IMR-90 (cell line): ENCODE measurements at regions not wholly inside any gene's neighbourhood (a gene's known extent, or its start where the extent isn't known, plus 50 kb on each side); places are given as distances from the start of the nearest gene placed in this dataset.

Experiments
- ATAC-seq: fragments of 200-7000 bp; cut with Tn5 transposase; 2 replicates; pipeline ENCODE4 v1.9.1; 2020; ENCODE audit warnings: low read depth, mild to moderate bottlenecking, moderate library complexity
- BruUV-seq: library from RNA; stranded (reverse); fragments of 400-500 nt; replicated peaks from 2 replicates; lab custom pipeline; 2021; lab: Mats Ljungman, UMichigan
- CTCF ChIA-PET: fragments of 300-600 bp; formaldehyde crosslinking; extraction: SDS; loops from one replicate; lab custom pipeline; 2021; ENCODE audit warnings: antibody characterized with exemption; lab: Yijun Ruan, JAX
- POLR2A ChIA-PET: fragments of 300-600 bp; sonication (Branson Sonifier 250); formaldehyde crosslinking; loops from one replicate; lab custom pipeline; 2022; ENCODE audit warnings: antibody characterized with exemption; ENCODE audit not compliant: unreplicated experiment; lab: Charles Lee
- DNase-seq: peaks from one replicate; pipeline ENCODE4 v3.0.0; 2013
- H2AFZ ChIP-seq: replicated peaks from 2 replicates; pipeline ENCODE3; 2013; ENCODE audit warnings: low read length, mild to moderate bottlenecking; ENCODE audit not compliant: poor library complexity
- H2AK5ac ChIP-seq: 2 replicates; pipeline ENCODE4 v1.6.1; 2013; ENCODE audit warnings: low read depth, low read length, inconsistent platforms
- H2AK9ac ChIP-seq: replicated peaks from 2 replicates; pipeline ENCODE3; 2013; ENCODE audit warnings: mild to moderate bottlenecking, low read depth, low read length, moderate library complexity; ENCODE audit not compliant: poor library complexity
- H2BK120ac ChIP-seq: 2 replicates; pipeline ENCODE4 v1.6.1; 2013; ENCODE audit warnings: low read depth, low read length, inconsistent platforms
- H2BK15ac ChIP-seq: 3 replicates; pipeline ENCODE4 v1.6.1; 2013; ENCODE audit warnings: low read depth, low read length, inconsistent platforms
- H2BK20ac ChIP-seq: 2 replicates; pipeline ENCODE4 v1.6.1; 2013; ENCODE audit warnings: low read depth, mild to moderate bottlenecking, inconsistent platforms, low read length, moderate library complexity
- H2BK5ac ChIP-seq: 2 replicates; pipeline ENCODE4 v1.6.1; 2013; ENCODE audit warnings: mild to moderate bottlenecking, low read depth, low read length, inconsistent platforms; ENCODE audit not compliant: poor library complexity, severe bottlenecking
- H3K14ac ChIP-seq: replicated peaks from 2 replicates; pipeline ENCODE4 v1.6.1; 2013; ENCODE audit warnings: low read depth, low read length, inconsistent platforms
- H3K18ac ChIP-seq: 2 replicates; pipeline ENCODE4 v1.6.1; 2013; ENCODE audit warnings: low read depth, low read length, control low read depth
- H3K23ac ChIP-seq: 2 replicates; pipeline ENCODE4 v1.6.1; 2013; ENCODE audit warnings: low read depth, low read length, inconsistent platforms
- H3K27ac ChIP-seq: 2 replicates; pipeline ENCODE4 v1.5.1; 2013; ENCODE audit warnings: mild to moderate bottlenecking, control low read depth, low read length; ENCODE audit not compliant: insufficient read depth
- H3K27me3 ChIP-seq: 2 replicates; pipeline ENCODE4 v1.6.1; 2013; ENCODE audit warnings: low read length; ENCODE audit not compliant: control insufficient read depth, insufficient read depth
- H3K36me3 ChIP-seq: 2 replicates; pipeline ENCODE4 v1.6.1; 2013; ENCODE audit warnings: low read length, mixed read lengths; ENCODE audit not compliant: control insufficient read depth, insufficient read depth
- H3K4ac ChIP-seq: 2 replicates; pipeline ENCODE4 v1.6.1; 2013; ENCODE audit warnings: low read depth, low read length, inconsistent platforms
- H3K4me1 ChIP-seq: 2 replicates; pipeline ENCODE4 v1.6.1; 2013; ENCODE audit warnings: low read length, mixed read lengths; ENCODE audit not compliant: control insufficient read depth, insufficient read depth
- H3K4me2 ChIP-seq: 2 replicates; pipeline ENCODE4 v1.6.1; 2013; ENCODE audit warnings: low read depth, mild to moderate bottlenecking, control low read depth, low read length, moderate library complexity
- H3K4me3 ChIP-seq: 2 replicates; pipeline ENCODE4 v1.5.1; 2013; ENCODE audit warnings: low read depth, mild to moderate bottlenecking, control low read depth, low read length, moderate library complexity; ENCODE audit not compliant: insufficient read depth
- H3K56ac ChIP-seq: 2 replicates; pipeline ENCODE4 v1.6.1; 2013; ENCODE audit warnings: low read length, inconsistent platforms; ENCODE audit not compliant: insufficient read depth; ENCODE audit errors: extremely low read depth
- H3K79me1 ChIP-seq, 2 experiments: 2 replicates each; pipeline ENCODE4 v1.6.1; 2013; ENCODE audit warnings: low read length in 2 of 2, inconsistent platforms in 1 of 2, low read depth in 1 of 2
- H3K9ac ChIP-seq: 2 replicates; pipeline ENCODE4 v1.6.1; 2013; ENCODE audit warnings: low read depth, low read length, control low read depth
- H3K9me1 ChIP-seq: 2 replicates; pipeline ENCODE4 v1.6.1; 2013; ENCODE audit warnings: low read length, inconsistent platforms; ENCODE audit not compliant: insufficient read depth
- H3K9me3 ChIP-seq: 2 replicates; pipeline ENCODE4 v1.6.1; 2013; ENCODE audit warnings: low read length; ENCODE audit not compliant: control insufficient read depth, insufficient read depth
- H4K20me1 ChIP-seq: 2 replicates; pipeline ENCODE4 v1.6.1; 2013; ENCODE audit warnings: low read length, inconsistent platforms; ENCODE audit not compliant: insufficient read depth
- H4K5ac ChIP-seq: 2 replicates; pipeline ENCODE4 v1.6.1; 2013; ENCODE audit warnings: mild to moderate bottlenecking, low read depth, low read length, control low read depth
- H4K8ac ChIP-seq, 2 experiments: 2 replicates each; pipeline ENCODE4 v1.6.1; 2013; ENCODE audit warnings: low read depth in 2 of 2, low read length in 2 of 2, control low read depth in 1 of 2, inconsistent platforms in 1 of 2
- H4K91ac ChIP-seq: 2 replicates; pipeline ENCODE4 v1.6.1; 2013; ENCODE audit warnings: low read depth, low read length, inconsistent platforms; ENCODE audit not compliant: insufficient read depth
- BHLHE40 ChIP-seq: fragments of 150-350 bp; IDR thresholded peaks from 2 replicates; pipeline ENCODE4 v1.6.1; 2016; ENCODE audit warnings: mild to moderate bottlenecking, low read depth, low read length
- CEBPB ChIP-seq: IDR thresholded peaks from 2 replicates; pipeline ENCODE4 v1.6.1; 2012; ENCODE audit warnings: low read depth, low read length, improper control_type of control experiment
- CHD1 ChIP-seq: IDR thresholded peaks from 2 replicates; pipeline ENCODE4 v1.6.1; 2012; ENCODE audit warnings: low read depth, low read length, improper control_type of control experiment
- CTCF ChIP-seq: conservative IDR thresholded peaks from 2 replicates; pipeline ENCODE4 v1.5.1; 2012; ENCODE audit warnings: mild to moderate bottlenecking, low read depth, low read length, improper control_type of control experiment
- ELK1 ChIP-seq: fragments of 150-350 bp; IDR thresholded peaks from 2 replicates; pipeline ENCODE4 v1.6.1; 2016; ENCODE audit warnings: low read depth, mild to moderate bottlenecking, low read length, moderate library complexity, borderline replicate concordance
- FOS ChIP-seq: fragments of 150-350 bp; IDR thresholded peaks from 2 replicates; pipeline ENCODE4 v1.6.1; 2016; ENCODE audit warnings: low read depth, low read length
- MAFK ChIP-seq: IDR thresholded peaks from 2 replicates; pipeline ENCODE4 v1.6.1; 2012; ENCODE audit warnings: low read depth, low read length, improper control_type of control experiment
- MAZ ChIP-seq: IDR thresholded peaks from 2 replicates; pipeline ENCODE4 v1.6.1; 2012; ENCODE audit warnings: low read depth, mild to moderate bottlenecking, low read length, improper control_type of control experiment, moderate library complexity, borderline replicate concordance
- MXI1 ChIP-seq: IDR thresholded peaks from 2 replicates; pipeline ENCODE4 v1.6.1; 2012; ENCODE audit warnings: low read depth, mild to moderate bottlenecking, low read length, moderate library complexity, borderline replicate concordance
- NFE2L2 ChIP-seq: fragments of 150-350 bp; IDR thresholded peaks from 2 replicates; pipeline ENCODE4 v1.6.1; 2016; ENCODE audit warnings: low read depth, mild to moderate bottlenecking, low read length
- POLR2A ChIP-seq: IDR thresholded peaks from 2 replicates; pipeline ENCODE4 v1.6.1; 2012; ENCODE audit warnings: mild to moderate bottlenecking, low read depth, low read length
- RAD21 ChIP-seq: IDR thresholded peaks from 2 replicates; pipeline ENCODE4 v1.6.1; 2012; ENCODE audit warnings: low read length, improper control_type of control experiment
- RCOR1 ChIP-seq: IDR thresholded peaks from 2 replicates; pipeline ENCODE4 v1.6.1; 2012; ENCODE audit warnings: mild to moderate bottlenecking, low read length, improper control_type of control experiment; ENCODE audit not compliant: insufficient replicate concordance
- RFX5 ChIP-seq: IDR thresholded peaks from 2 replicates; pipeline ENCODE4 v1.8.0; 2012; ENCODE audit warnings: low read depth, mild to moderate bottlenecking, low read length, moderate library complexity
- SMC3 ChIP-seq: fragments of 150-350 bp; IDR thresholded peaks from 2 replicates; pipeline ENCODE4 v1.6.1; 2016; ENCODE audit warnings: low read depth, mild to moderate bottlenecking, antibody characterized with exemption, low read length, moderate library complexity
- WGBS, 2 experiments: methylation state at CpG; one replicate each; pipeline versions ENCODE4 v1.1.5 to v1.1.7; 2013; ENCODE audit warnings: missing lambda C conversion rate in 2 of 2; ENCODE audit not compliant: insufficient read length in 1 of 2; ENCODE audit errors: extremely low coverage in 2 of 2; 5-methylcytosine and 5-hydroxymethylcytosine counted together
- dilution Hi-C: fragments of 300-500 bp; cut with HindIII; formaldehyde crosslinking; loops from one replicate; pipeline ENCODE4 v1.14.3; 2018; ENCODE audit warnings: low sequenced_read_pairs; ENCODE audit not compliant: unreplicated experiment
- in situ Hi-C: fragments of 300-500 bp; cut with MboI; formaldehyde crosslinking; loops from 3 replicates; pipeline ENCODE4 v1.14.3; 2019; ENCODE audit warnings: low sequenced_read_pairs, inconsistent platforms, mixed read lengths
- intact Hi-C: fragments of 100-400 bp; cut with micrococcal nuclease; formaldehyde crosslinking; loops from 2 replicates; pipeline ENCODE4 v1.10.0; 2022
- TF ChIP-seq, protein P1 (sequence below): fragments of 150-350 bp; IDR thresholded peaks from 2 replicates; pipeline ENCODE4 v1.6.1; 2017; ENCODE audit warnings: mild to moderate bottlenecking, antibody characterized with exemption, low read length, low read depth

- no peak overlapping the region for H3K56ac ChIP-seq
- in situ Hi-C loops = no loop called here
- no peak overlapping the region for H2AK9ac ChIP-seq
- no peak overlapping the region for H3K4me2 ChIP-seq
- no peak overlapping the region for H3K4ac ChIP-seq
- H3K14ac ChIP-seq = no peak overlapping the region
- no CpG with 5 or more reads among the region's 1 CpG for WGBS, 2 experiments
- no peaks in the 10 kb centered on the region for H3K79me1 ChIP-seq
- H2BK120ac ChIP-seq = no peak overlapping the region
- H3K36me3 ChIP-seq = no peaks in the 10 kb centered on the region
- ChIA-PET POLR2A (no interaction called here), CTCF (no interaction called here)
- H4K5ac ChIP-seq = no peak overlapping the region
- intact Hi-C loops = no loop called here
- H3K9ac ChIP-seq = no peak overlapping the region
- no peak overlapping the region for H2BK5ac ChIP-seq
- TF ChIP-seq MAZ (no peak), MXI1 (no peak), CTCF (no peak), RCOR1 (no peak), POLR2A (no peak), RFX5 (no peak), BHLHE40 (no peak), SMC3 (no peak), ELK1 (no peak), CEBPB (no peak), MAFK (no peak), RAD21 (no peak), CHD1 (no peak), NFE2L2 (no peak), FOS (no peak)
- TF ChIP-seq, protein P1, sequence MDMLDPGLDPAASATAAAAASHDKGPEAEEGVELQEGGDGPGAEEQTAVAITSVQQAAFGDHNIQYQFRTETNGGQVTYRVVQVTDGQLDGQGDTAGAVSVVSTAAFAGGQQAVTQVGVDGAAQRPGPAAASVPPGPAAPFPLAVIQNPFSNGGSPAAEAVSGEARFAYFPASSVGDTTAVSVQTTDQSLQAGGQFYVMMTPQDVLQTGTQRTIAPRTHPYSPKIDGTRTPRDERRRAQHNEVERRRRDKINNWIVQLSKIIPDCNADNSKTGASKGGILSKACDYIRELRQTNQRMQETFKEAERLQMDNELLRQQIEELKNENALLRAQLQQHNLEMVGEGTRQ = no peak
- H3K4me3 ChIP-seq = no peak overlapping the region
- H2BK20ac ChIP-seq = no peak overlapping the region
- no peak overlapping the region for H2BK15ac ChIP-seq
- ATAC-seq (no peak), DNase-seq (no peak)
- no peak overlapping the region for H4K91ac ChIP-seq
- no peak overlapping the region for H2AK5ac ChIP-seq
- no peak overlapping the region for H3K27ac ChIP-seq
- H4K20me1 ChIP-seq = no peaks in the 10 kb centered on the region
- no peak overlapping the region for H2AFZ ChIP-seq
- H3K23ac ChIP-seq = no peak overlapping the region
- dilution Hi-C loops = no loop called here
- H3K9me3 ChIP-seq = peaks cover 6% of the 10 kb centered on the region; the same call in 1 of the 2 replicates
- H3K9me1 ChIP-seq = no peaks in the 10 kb centered on the region
- H3K27me3 ChIP-seq = no peaks in the 10 kb centered on the region
- no peak overlapping the region for H3K18ac ChIP-seq
- H3K4me1 ChIP-seq = no peaks in the 10 kb centered on the region
- H4K8ac ChIP-seq = no peak overlapping the region
- BruUV-seq = no TSS peak
Observed at GRCh38 chrX:7759830-7760229, 83.1 kb upstream of the VCX start.
